Parathyroid adenoma (tissue), 2 donors: ENCODE measurements at regions not wholly inside any gene's neighbourhood (a gene's known extent, or its start where the extent isn't known, plus 50 kb on each side); places are given as distances from the start of the nearest gene placed in this dataset.

ENCODE experiments used
- H2AFZ ChIP-seq: fragments of 300-600 bp; sonication (generic); one replicate; pipeline ENCODE4 v1.7.0; 2017; ENCODE audit warnings: antibody characterized with exemption, mild to moderate bottlenecking
- H3K27ac ChIP-seq: fragments of 300-600 bp; sonication (generic); one replicate; pipeline ENCODE4 v1.7.0; 2017
- H3K27me3 ChIP-seq: fragments of 300-600 bp; sonication (generic); one replicate; pipeline ENCODE4 v1.7.0; 2017; ENCODE audit warnings: low read length; ENCODE audit not compliant: control insufficient read depth, insufficient read depth
- H3K36me3 ChIP-seq: fragments of 300-600 bp; sonication (generic); one replicate; pipeline ENCODE4 v1.7.0; 2017; ENCODE audit warnings: low read length; ENCODE audit not compliant: control insufficient read depth, insufficient read depth
- H3K4me1 ChIP-seq: fragments of 300-600 bp; sonication (generic); one replicate; pipeline ENCODE4 v1.7.0; 2017; ENCODE audit warnings: control low read depth
- H3K4me2 ChIP-seq: fragments of 300-600 bp; sonication (generic); one replicate; pipeline ENCODE4 v1.7.0; 2017; ENCODE audit warnings: low read length
- H3K4me3 ChIP-seq: fragments of 300-600 bp; sonication (generic); one replicate; pipeline ENCODE4 v1.7.0; 2017; ENCODE audit warnings: low read depth, low read length
- H3K79me2 ChIP-seq: fragments of 300-600 bp; sonication (generic); one replicate; pipeline ENCODE4 v1.7.0; 2017; ENCODE audit warnings: control low read depth
- H3K9ac ChIP-seq: fragments of 300-600 bp; sonication (generic); one replicate; pipeline ENCODE4 v1.7.0; 2017; ENCODE audit warnings: mild to moderate bottlenecking
- H3K9me3 ChIP-seq: fragments of 300-600 bp; sonication (generic); one replicate; pipeline ENCODE4 v1.7.0; 2017; ENCODE audit warnings: low read length; ENCODE audit not compliant: control insufficient read depth
- TF ChIP-seq, protein P1 (sequence below): fragments of 300-600 bp; sonication (generic); IDR thresholded peaks from one replicate; pipeline ENCODE4 v1.7.0; 2017; ENCODE audit warnings: antibody characterized with exemption, mild to moderate bottlenecking
- donor health status: primary hyperparathyroidism.

DNA sequence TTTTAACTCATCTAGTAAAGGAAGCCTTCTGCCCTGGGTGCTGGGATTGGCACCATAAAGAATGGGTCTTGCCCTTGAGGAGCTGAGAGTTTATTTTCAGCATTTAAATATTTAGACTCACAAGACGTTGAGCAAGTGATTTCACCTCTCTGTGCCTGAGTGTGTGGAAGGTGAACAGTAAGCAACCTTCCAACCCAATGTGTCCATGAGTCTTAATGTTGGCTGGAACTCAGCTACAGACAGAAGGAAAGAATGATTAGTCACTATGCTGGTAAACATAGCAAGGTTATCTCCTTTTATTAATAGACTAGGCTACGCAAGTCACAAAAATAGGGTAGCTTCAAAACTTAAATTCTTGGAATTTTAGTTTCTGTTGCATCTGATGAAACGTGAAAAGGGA lies 277.4 kb upstream of the GATB start:
- Histone ChIP-seq H3K4me3 (no peak overlapping the region), H3K9ac (no peak overlapping the region), H3K79me2 (no peaks in the 10 kb centered on the region), H3K27me3 (no peaks in the 10 kb centered on the region), H3K9me3 (no peaks in the 10 kb centered on the region), H3K4me1 (no peaks in the 10 kb centered on the region), H3K4me2 (no peak overlapping the region), H2AFZ (no peak overlapping the region), H3K36me3 (no peaks in the 10 kb centered on the region), H3K27ac (no peak overlapping the region)
- TF ChIP-seq, protein P1, sequence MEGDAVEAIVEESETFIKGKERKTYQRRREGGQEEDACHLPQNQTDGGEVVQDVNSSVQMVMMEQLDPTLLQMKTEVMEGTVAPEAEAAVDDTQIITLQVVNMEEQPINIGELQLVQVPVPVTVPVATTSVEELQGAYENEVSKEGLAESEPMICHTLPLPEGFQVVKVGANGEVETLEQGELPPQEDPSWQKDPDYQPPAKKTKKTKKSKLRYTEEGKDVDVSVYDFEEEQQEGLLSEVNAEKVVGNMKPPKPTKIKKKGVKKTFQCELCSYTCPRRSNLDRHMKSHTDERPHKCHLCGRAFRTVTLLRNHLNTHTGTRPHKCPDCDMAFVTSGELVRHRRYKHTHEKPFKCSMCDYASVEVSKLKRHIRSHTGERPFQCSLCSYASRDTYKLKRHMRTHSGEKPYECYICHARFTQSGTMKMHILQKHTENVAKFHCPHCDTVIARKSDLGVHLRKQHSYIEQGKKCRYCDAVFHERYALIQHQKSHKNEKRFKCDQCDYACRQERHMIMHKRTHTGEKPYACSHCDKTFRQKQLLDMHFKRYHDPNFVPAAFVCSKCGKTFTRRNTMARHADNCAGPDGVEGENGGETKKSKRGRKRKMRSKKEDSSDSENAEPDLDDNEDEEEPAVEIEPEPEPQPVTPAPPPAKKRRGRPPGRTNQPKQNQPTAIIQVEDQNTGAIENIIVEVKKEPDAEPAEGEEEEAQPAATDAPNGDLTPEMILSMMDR, result no peak

DNA sequence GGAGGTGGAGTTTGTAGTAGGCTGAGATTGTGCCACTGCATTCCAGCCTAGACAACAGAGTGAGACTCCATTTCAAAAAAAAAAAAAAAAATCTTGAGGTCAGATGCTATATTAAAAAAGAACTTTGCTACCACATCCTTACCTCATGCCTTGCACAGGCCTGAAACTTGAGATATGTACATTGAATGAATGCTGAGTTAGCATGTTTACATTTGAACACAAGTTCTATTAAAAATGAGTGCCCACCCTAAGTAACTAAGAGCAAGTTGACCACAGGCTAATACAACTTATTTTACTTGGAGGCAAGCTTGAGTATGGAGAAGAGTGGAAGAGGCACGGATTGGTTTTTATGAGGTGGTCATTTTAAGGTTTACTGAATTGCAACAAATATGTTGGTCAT lies 276.6 kb upstream of the GATB start:
- Histone ChIP-seq H3K4me1 (no peaks in the 10 kb centered on the region), H3K9ac (no peak overlapping the region), H3K4me2 (no peak overlapping the region), H3K27ac (no peak overlapping the region), H3K9me3 (no peaks in the 10 kb centered on the region), H3K36me3 (no peaks in the 10 kb centered on the region), H3K79me2 (no peaks in the 10 kb centered on the region), H3K27me3 (no peaks in the 10 kb centered on the region), H3K4me3 (no peak overlapping the region), H2AFZ (no peak overlapping the region)
- TF ChIP-seq, protein P1, result no peak

DNA sequence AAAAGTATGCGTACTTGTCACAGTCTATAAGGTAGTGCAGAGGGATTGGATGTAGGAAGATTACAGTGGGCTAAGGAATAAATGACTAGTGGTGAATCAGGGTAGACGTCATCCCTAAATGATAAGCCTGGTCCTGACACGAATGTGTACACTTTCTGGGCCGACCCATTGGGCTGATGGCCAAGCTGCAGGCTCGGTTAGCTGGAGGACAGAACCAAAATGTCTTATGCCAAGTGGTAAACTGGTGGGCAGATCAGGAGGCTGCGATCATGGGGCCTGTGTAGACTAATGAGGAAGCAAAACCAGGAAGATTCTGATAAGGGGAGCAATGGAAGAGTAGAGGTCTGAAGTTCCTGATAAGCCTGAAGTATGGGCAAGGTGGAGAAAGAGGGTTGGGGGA lies 272.8 kb upstream of the GATB start:
- no peaks in the 10 kb centered on the region for H3K9me3 ChIP-seq
- H3K27ac ChIP-seq, result no peak overlapping the region
- H3K4me2 ChIP-seq, result no peak overlapping the region
- no peaks in the 10 kb centered on the region for H3K79me2 ChIP-seq
- no peak overlapping the region for H2AFZ ChIP-seq
- TF ChIP-seq, protein P1, result no peak
- no peak overlapping the region for H3K4me3 ChIP-seq
- H3K9ac ChIP-seq, result no peak overlapping the region
- H3K27me3 ChIP-seq, result no peaks in the 10 kb centered on the region
- H3K36me3 ChIP-seq, result no peaks in the 10 kb centered on the region
- no peaks in the 10 kb centered on the region for H3K4me1 ChIP-seq

DNA sequence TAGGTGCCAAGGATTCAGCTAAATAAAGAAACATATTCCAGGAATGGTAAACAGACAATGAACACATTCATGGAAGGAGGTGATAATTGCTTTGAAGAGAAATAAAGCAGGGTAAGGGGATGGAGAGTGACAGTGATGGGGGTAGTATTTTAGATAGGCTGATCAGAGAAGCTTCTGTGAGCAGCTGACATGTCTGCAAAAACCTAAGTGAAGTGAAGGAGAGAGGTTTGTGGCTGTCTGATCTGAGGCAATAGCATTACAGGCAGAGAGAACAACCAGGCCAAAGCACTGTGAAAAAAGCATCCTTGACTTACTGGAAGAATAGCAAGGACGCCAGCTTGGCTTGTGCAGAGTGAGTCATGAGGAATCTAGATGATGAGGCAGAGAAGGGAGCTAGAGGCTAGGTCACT lies 271.9 kb upstream of the GATB start:
- no peak overlapping the region for H2AFZ ChIP-seq
- H3K9ac ChIP-seq, result no peak overlapping the region
- no peaks in the 10 kb centered on the region for H3K27me3 ChIP-seq
- no peaks in the 10 kb centered on the region for H3K36me3 ChIP-seq
- no peaks in the 10 kb centered on the region for H3K79me2 ChIP-seq
- H3K27ac ChIP-seq, result no peak overlapping the region
- no peak overlapping the region for H3K4me3 ChIP-seq
- H3K9me3 ChIP-seq, result no peaks in the 10 kb centered on the region
- no peaks in the 10 kb centered on the region for H3K4me1 ChIP-seq
- H3K4me2 ChIP-seq, result no peak overlapping the region
- TF ChIP-seq, protein P1, result no peak

DNA sequence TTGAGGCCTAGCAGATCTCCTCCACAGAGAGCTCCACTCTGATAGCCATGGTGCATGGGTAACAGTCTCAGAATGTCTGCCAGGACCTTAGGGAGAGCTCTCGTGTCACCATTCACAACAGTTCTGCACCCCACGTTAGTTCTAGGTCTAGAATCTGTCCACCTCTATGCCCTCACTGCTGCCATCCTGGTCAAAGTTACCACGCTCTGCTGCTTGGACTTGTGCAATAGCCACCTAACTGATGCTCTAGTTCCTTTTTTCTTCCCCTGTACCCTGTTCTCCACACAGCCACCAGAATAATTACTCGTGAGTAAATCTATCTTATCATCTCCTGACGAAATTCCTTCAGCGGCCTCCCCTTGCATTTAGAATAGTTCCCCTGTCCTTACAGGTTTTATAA lies 268.8 kb upstream of the GATB start:
- Histone ChIP-seq H3K4me2 (no peak overlapping the region), H3K9ac (no peak overlapping the region), H3K27me3 (no peaks in the 10 kb centered on the region), H3K79me2 (no peaks in the 10 kb centered on the region), H3K4me1 (no peaks in the 10 kb centered on the region), H3K36me3 (no peaks in the 10 kb centered on the region), H3K4me3 (no peak overlapping the region), H3K27ac (no peak overlapping the region), H3K9me3 (no peaks in the 10 kb centered on the region), H2AFZ (no peak overlapping the region)
- TF ChIP-seq, protein P1, result no peak
